ENCODE measurements at regions not wholly inside any gene's neighbourhood (a gene's known extent, or its start where the extent isn't known, plus 50 kb on each side); places are given as distances from the start of the nearest gene placed in this dataset.

DNA sequence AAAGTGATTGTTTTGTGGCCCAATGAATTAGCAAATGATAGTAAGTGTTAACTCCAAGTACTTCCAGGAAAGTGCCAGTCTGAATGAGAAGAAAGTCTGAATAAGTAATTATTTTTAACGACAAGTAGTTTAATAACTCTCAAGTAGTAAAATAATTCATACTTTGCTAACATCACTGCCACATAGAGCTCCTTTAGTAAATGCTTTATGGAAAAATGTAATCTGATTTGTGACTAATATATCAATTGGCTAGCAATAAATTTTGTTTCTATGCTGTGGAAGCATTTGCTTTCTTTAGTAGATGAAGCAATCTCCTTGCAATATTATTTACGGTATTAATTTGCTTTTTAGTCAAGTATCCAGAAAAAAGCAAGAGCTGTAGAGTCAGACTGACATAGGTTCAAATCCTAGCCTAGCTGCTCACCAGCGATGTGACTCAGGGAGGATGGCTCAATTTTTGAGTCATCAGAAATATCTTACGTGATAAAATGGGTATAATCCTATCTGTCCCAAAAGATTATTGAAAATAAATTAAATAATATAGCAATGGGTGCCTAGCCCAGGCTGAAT, 329.3 kb downstream of the FGFR2 start:
- H3K27ac Mint-ChIP-seq (ENCODE audit: unreplicated experiment) = no peak overlapping the region

DNA sequence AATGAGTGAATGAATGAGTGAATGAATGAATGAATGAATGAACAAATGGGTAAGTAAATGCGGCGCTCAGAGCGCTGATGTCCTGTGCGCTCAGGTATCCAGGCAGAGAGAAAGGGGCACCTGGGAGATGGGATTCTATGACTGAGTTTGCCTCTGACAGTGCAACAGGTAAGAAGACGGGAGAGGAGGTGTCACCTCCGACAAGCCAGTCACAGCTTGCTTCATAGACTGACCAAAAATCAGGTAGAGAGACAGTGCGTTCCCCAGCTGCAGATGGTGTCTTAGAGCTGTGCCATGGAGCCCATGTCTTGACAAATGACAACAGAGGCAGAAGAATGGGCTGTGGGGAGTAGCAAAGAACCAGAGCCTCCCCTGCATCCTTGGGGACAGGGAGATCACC, 327.3 kb downstream of the FGFR2 start:
- intact Hi-C loops (cut with micrococcal nuclease; ENCODE audit: unreplicated experiment) = no loop called here
- Mint-ChIP-seq H3K36me3 (ENCODE audit: insufficient read depth, unreplicated experiment) (no peaks in the 10 kb centered on the region), H3K27ac (ENCODE audit: unreplicated experiment) (no peak overlapping the region), H3K4me3 (ENCODE audit: unreplicated experiment) (no peak overlapping the region), H3K9me3 (ENCODE audit: unreplicated experiment) (peaks cover 13% of the 10 kb centered on the region), H3K4me1 (ENCODE audit: low read depth, unreplicated experiment) (peaks cover 12% of the 10 kb centered on the region), H3K27me3 (ENCODE audit: insufficient read depth, unreplicated experiment) (no peaks in the 10 kb centered on the region)
- POLR2A ChIA-PET = no interaction called here
- CTCF ChIA-PET = no interaction called here
- BruUV-seq (replicated peaks) = no TSS peak
- DNase-seq = no peak
- TF ChIP-seq, protein P1, sequence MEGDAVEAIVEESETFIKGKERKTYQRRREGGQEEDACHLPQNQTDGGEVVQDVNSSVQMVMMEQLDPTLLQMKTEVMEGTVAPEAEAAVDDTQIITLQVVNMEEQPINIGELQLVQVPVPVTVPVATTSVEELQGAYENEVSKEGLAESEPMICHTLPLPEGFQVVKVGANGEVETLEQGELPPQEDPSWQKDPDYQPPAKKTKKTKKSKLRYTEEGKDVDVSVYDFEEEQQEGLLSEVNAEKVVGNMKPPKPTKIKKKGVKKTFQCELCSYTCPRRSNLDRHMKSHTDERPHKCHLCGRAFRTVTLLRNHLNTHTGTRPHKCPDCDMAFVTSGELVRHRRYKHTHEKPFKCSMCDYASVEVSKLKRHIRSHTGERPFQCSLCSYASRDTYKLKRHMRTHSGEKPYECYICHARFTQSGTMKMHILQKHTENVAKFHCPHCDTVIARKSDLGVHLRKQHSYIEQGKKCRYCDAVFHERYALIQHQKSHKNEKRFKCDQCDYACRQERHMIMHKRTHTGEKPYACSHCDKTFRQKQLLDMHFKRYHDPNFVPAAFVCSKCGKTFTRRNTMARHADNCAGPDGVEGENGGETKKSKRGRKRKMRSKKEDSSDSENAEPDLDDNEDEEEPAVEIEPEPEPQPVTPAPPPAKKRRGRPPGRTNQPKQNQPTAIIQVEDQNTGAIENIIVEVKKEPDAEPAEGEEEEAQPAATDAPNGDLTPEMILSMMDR (IDR thresholded peaks at IDR 0.05; ENCODE audit: insufficient read depth in 1 of 2, low read depth in 1 of 2, low read length in 1 of 2, severe bottlenecking in 1 of 2, unreplicated experiment in 1 of 2) = no peak
- Histone ChIP-seq H3K4me3 (ENCODE audit: low read depth, low read length) (no peak overlapping the region), H3K9me3 (no peaks in the 10 kb centered on the region), H3K36me3 (ENCODE audit: control insufficient read depth, insufficient read depth, low read length) (no peaks in the 10 kb centered on the region), H3K27me3 (replicated peaks; ENCODE audit: control insufficient read depth, insufficient read depth, low read length) (no peaks in the 10 kb centered on the region), H3K4me1 (peaks cover 8% of the 10 kb centered on the region; the same call in 1 of the 2 replicates)

More for the DNA sequence above, 329.3 kb downstream of the FGFR2 start:
- Histone ChIP-seq H3K9me3 (no peaks in the 10 kb centered on the region), H3K4me3 (ENCODE audit: low read depth, low read length) (no peak overlapping the region), H3K36me3 (ENCODE audit: control insufficient read depth, insufficient read depth, low read length) (no peaks in the 10 kb centered on the region), H3K27me3 (replicated peaks; ENCODE audit: control insufficient read depth, insufficient read depth, low read length) (no peaks in the 10 kb centered on the region), H3K4me1 (peaks cover 8% of the 10 kb centered on the region; the same call in 1 of the 2 replicates)
- no peak overlapping the region for H3K4me3 Mint-ChIP-seq (ENCODE audit: unreplicated experiment)
- no peak for DNase-seq
- ChIA-PET CTCF (no interaction called here), POLR2A (no interaction called here)
- H3K36me3 Mint-ChIP-seq (ENCODE audit: insufficient read depth, unreplicated experiment) = no peaks in the 10 kb centered on the region
- TF ChIP-seq, protein P1 (IDR thresholded peaks at IDR 0.05; ENCODE audit: insufficient read depth in 1 of 2, low read depth in 1 of 2, low read length in 1 of 2, severe bottlenecking in 1 of 2, unreplicated experiment in 1 of 2) = no peak
- H3K9me3 Mint-ChIP-seq (ENCODE audit: unreplicated experiment) = peaks cover 13% of the 10 kb centered on the region
- intact Hi-C loops (cut with micrococcal nuclease; ENCODE audit: unreplicated experiment) = no loop called here
- peaks cover 12% of the 10 kb centered on the region for H3K4me1 Mint-ChIP-seq (ENCODE audit: low read depth, unreplicated experiment)
- BruUV-seq (replicated peaks) = no TSS peak
- no peaks in the 10 kb centered on the region for H3K27me3 Mint-ChIP-seq (ENCODE audit: insufficient read depth, unreplicated experiment)

DNA sequence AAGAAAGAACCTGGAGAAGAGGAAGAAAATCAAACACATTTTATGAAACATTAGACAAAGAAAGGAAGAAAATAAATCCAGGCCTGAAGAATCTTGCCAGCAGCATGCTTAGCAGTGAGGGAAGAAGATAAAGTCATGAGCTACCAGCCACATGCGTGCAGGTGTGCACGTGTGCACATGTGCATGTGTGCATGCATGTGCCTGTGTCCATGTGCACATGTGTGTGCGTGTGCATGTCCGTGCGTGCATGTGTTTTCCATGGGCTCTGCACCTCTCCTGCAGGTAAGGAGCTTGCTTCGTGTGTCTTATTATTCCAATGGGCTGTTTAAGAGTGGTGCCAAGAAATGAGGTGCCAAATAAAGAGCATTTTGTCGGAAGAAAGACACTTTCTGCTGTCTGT, 322.2 kb downstream of the FGFR2 start:
- Mint-ChIP-seq H3K27ac (ENCODE audit: unreplicated experiment) (no peak overlapping the region), H3K4me1 (ENCODE audit: low read depth, unreplicated experiment) (peaks cover 6% of the 10 kb centered on the region), H3K36me3 (ENCODE audit: insufficient read depth, unreplicated experiment) (no peaks in the 10 kb centered on the region), H3K27me3 (ENCODE audit: insufficient read depth, unreplicated experiment) (no peaks in the 10 kb centered on the region), H3K4me3 (ENCODE audit: unreplicated experiment) (no peak overlapping the region), H3K9me3 (ENCODE audit: unreplicated experiment) (peaks cover 7% of the 10 kb centered on the region)
- Histone ChIP-seq H3K4me3 (ENCODE audit: low read depth, low read length) (no peak overlapping the region), H3K27me3 (replicated peaks; ENCODE audit: control insufficient read depth, insufficient read depth, low read length) (no peaks in the 10 kb centered on the region), H3K4me1 (peaks cover 8% of the 10 kb centered on the region; the same call in 1 of the 2 replicates), H3K9me3 (no peaks in the 10 kb centered on the region; the same call in 1 of the 2 replicates), H3K36me3 (ENCODE audit: control insufficient read depth, insufficient read depth, low read length) (no peaks in the 10 kb centered on the region)
- POLR2A ChIA-PET = no interaction called here
- no peak for DNase-seq
- CTCF ChIA-PET = no interaction called here
- TF ChIP-seq, protein P1 (IDR thresholded peaks at IDR 0.05; ENCODE audit: insufficient read depth in 1 of 2, low read depth in 1 of 2, low read length in 1 of 2, severe bottlenecking in 1 of 2, unreplicated experiment in 1 of 2) = no peak
- intact Hi-C loops (cut with micrococcal nuclease; ENCODE audit: unreplicated experiment) = no loop called here
- no TSS peak for BruUV-seq (replicated peaks)
